Immature natural killer cell (primary cell): ENCODE measurements at regions not wholly inside any gene's neighbourhood (a gene's known extent, or its start where the extent isn't known, plus 50 kb on each side); places are given as distances from the start of the nearest gene placed in this dataset.

ENCODE experiments used
- DNase-seq, 3 donors: peaks; one replicate each; pipeline ENCODE4 v3.0.0; 2022; ENCODE audit warnings: mixed read lengths in 1 of 3
- H3K27ac Mint-ChIP-seq, 6 donors: one replicate each; pipeline ENCODE4 v1.8.0; 2020; ENCODE audit warnings: mixed read lengths in 6 of 6, mild to moderate bottlenecking in 5 of 6, inconsistent platforms in 4 of 6, moderate library complexity in 3 of 6
- H3K27me3 Mint-ChIP-seq, 3 donors: one replicate each; pipeline ENCODE4 v1.8.0; 2020 to 2021; ENCODE audit warnings: low read depth in 3 of 3, mild to moderate bottlenecking in 3 of 3, mixed read lengths in 3 of 3, moderate library complexity in 3 of 3, inconsistent platforms in 1 of 3
- H3K36me3 Mint-ChIP-seq, 3 donors: one replicate each; pipeline ENCODE4 v1.8.0; 2020; ENCODE audit warnings: mixed read lengths in 3 of 3, inconsistent platforms in 2 of 3, mild to moderate bottlenecking in 2 of 3
- H3K4me1 Mint-ChIP-seq, 2 donors: one replicate each; pipeline ENCODE4 v1.8.0; 2020; ENCODE audit warnings: inconsistent platforms in 2 of 2, mild to moderate bottlenecking in 2 of 2, mixed read lengths in 2 of 2, moderate library complexity in 1 of 2
- H3K4me3 Mint-ChIP-seq, 5 donors: one replicate each; pipeline ENCODE4 v1.8.0; 2020; ENCODE audit warnings: mild to moderate bottlenecking in 5 of 5, mixed read lengths in 5 of 5, inconsistent platforms in 3 of 5, moderate library complexity in 3 of 5
- H3K9me3 Mint-ChIP-seq, 6 donors: one replicate each; pipeline ENCODE4 v1.8.0; 2020; ENCODE audit warnings: mild to moderate bottlenecking in 6 of 6, mixed read lengths in 6 of 6, inconsistent platforms in 4 of 6, moderate library complexity in 3 of 6

DNA sequence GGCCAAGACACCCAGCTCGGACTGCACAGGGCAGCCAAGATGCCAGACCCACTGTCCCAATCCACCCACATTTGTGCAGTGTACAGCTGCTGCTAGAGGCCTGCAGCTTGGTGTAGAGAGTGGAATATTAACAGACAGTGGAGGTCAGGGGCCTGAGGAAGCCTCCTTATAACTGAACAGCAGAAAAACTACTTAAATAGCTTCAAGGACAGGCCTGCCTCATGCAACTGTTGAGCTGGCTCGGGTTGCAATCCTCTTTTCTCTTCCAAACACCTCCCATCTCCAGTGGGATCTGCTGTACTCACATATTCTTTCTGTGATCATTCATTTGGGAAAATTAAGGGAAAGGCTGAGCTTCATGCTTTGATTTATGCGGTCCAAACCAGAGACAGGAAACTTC, 1043.2 kb upstream of the TMEM132C start:
- Mint-ChIP-seq H3K9me3 (peaks cover 0 to 7% (median 1%) of the 10 kb centered on the region in 6 donors), H3K4me3 (no peak overlapping the region), H3K27me3 (peaks cover 5 to 6% (median 6%) of the 10 kb centered on the region in 3 donors), H3K27ac (no peak overlapping the region), H3K36me3 (no peaks in the 10 kb centered on the region), H3K4me1 (no peaks in the 10 kb centered on the region)
- no peak for DNase-seq

DNA sequence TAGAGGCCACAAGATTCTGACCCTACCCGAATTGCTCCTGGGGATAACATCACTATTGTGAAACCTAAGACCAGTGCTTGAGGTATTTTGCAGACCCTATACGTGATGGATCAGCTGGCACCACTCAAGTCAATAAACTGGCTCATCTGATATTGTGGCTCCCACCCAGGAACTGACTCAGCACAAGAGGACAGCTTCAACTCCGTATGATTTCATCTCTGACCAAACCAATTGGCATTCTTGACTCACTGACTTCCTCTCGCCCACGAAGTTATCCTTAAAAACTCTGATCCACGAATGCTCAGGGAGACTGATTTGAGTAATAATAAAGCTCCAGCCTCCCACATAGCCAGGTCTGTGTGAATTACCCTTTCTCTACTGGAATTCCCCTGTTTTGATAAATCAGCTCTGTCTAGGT, 1036.1 kb upstream of the TMEM132C start:
- H3K4me1 Mint-ChIP-seq = no peaks in the 10 kb centered on the region
- H3K27ac Mint-ChIP-seq = no peak overlapping the region
- no peaks in the 10 kb centered on the region for H3K27me3 Mint-ChIP-seq
- no peak for DNase-seq
- H3K9me3 Mint-ChIP-seq = peaks cover 0 to 5% (median 0%) of the 10 kb centered on the region in 6 donors
- H3K36me3 Mint-ChIP-seq = no peaks in the 10 kb centered on the region
- no peak overlapping the region for H3K4me3 Mint-ChIP-seq

DNA sequence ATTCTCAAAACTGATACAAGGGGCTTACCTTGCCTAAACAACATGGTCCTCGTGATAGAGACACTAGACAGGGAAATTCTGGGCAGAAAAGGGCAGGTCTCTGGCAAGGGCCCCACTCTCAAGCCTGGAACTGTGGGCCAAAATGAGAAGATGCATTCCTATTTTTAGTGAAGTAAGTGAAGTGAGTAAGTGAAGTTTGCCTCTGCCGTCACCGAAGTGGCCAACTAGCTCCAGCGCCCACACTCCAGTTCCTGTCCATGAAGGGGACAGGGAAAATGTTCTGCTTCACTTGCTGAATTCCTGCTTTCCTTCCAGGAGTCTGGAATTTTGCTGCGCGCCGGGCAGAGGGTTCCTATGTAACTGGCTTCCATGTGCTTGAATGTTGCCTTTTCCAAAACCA, 1035.6 kb upstream of the TMEM132C start:
- Mint-ChIP-seq H3K9me3 (peaks cover 0 to 5% (median 0%) of the 10 kb centered on the region in 6 donors), H3K27ac (no peak overlapping the region), H3K36me3 (no peaks in the 10 kb centered on the region), H3K27me3 (no peaks in the 10 kb centered on the region), H3K4me3 (no peak overlapping the region), H3K4me1 (no peaks in the 10 kb centered on the region)
- no peak for DNase-seq

DNA sequence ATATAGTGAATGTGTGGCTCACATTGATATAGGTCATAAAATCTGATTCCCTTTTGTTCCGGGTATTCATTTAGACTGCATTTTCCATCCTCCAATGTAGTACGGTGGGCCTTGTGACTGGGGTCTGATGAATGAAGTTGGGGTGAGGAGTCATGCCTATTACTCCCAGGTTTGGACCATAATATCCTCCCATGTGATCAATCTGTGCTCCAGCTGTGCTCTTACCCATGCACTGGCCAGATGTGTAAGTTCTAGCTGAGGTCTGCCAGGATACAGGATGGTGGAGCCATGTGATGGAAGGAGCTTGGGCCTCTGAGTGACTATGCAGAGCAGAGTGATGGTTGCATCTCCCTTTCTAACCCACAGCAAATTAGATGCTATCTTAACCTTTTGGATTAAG, 1034.0 kb upstream of the TMEM132C start:
- H3K27ac Mint-ChIP-seq = no peak overlapping the region

DNA sequence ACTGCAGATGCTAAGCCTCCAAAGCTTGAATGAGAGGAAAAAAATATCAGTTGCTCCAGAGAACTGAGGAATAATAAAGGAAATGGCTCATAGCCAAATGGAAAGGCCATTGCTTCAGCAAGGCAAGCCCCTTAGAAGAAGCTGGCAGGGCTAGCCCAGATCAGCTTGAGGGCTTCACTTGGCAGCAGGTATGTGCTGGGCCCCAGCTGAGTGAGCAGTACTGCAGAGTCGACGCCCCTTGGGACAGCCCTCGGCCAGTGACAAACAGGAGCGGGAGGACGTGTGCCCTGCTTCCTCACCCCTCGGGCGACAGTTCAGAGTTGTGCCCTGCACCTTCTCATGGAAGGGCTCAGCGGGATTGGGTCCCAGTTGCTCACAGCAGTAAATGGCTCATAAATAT, 1031.2 kb upstream of the TMEM132C start:
- H3K27me3 Mint-ChIP-seq = no peaks in the 10 kb centered on the region
- no peaks in the 10 kb centered on the region for H3K4me1 Mint-ChIP-seq
- no peaks in the 10 kb centered on the region for H3K36me3 Mint-ChIP-seq
- H3K27ac Mint-ChIP-seq = no peak overlapping the region
- peaks cover 0 to 2% (median 0%) of the 10 kb centered on the region in 6 donors for H3K9me3 Mint-ChIP-seq
- no peak overlapping the region for H3K4me3 Mint-ChIP-seq
- no peak for DNase-seq

More for the DNA sequence above, 1034.0 kb upstream of the TMEM132C start:
- no peak overlapping the region for H3K4me3 Mint-ChIP-seq
- no peaks in the 10 kb centered on the region for H3K27me3 Mint-ChIP-seq
- H3K4me1 Mint-ChIP-seq = no peaks in the 10 kb centered on the region
- DNase-seq = no peak
- H3K9me3 Mint-ChIP-seq = peaks cover 0 to 5% (median 0%) of the 10 kb centered on the region in 6 donors
- H3K36me3 Mint-ChIP-seq = no peaks in the 10 kb centered on the region

DNA sequence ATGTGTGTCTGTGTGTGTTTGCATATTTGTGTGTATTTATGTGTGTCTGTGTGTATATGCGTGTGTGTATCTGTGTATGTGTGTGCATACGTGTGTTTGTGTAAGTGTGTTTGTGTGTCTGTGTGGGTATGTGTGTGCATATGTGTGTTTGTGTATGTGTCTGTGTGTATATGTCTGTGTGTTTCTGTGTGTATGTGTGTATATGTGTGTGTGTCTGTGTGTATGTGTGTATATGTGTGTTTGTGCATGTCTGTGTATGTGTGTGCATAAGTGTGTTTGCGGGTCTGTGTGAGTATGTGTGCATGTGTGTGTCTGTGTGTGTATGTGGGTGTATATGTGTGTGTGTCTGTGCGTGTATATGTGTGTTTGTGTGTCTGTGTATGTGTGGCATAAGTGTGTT, 1030.5 kb upstream of the TMEM132C start:
- peaks cover 0 to 2% (median 0%) of the 10 kb centered on the region in 6 donors for H3K9me3 Mint-ChIP-seq
- H3K27me3 Mint-ChIP-seq = no peaks in the 10 kb centered on the region
- no peaks in the 10 kb centered on the region for H3K4me1 Mint-ChIP-seq
- no peaks in the 10 kb centered on the region for H3K36me3 Mint-ChIP-seq
- DNase-seq = no peak
- H3K4me3 Mint-ChIP-seq = no peak overlapping the region
- no peak overlapping the region for H3K27ac Mint-ChIP-seq

DNA sequence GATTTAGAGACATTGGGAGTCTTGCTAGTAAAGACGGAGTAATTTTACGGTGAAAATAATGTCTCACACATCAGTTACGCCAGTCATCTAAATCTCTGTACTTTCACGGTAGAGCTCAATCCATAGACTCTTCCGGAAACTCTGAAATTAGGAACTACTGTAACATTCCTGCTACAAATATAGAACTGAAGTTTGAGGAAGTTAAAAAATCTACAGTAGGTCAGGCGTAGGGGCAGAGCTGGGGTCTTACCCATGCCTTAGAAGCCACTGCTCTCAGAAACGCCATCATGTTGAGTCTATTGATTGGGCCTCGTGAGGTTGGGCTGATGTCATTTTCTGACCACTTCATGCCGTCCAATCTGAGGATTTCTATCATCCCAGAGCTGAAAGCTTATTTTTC, 1029.8 kb upstream of the TMEM132C start:
- H3K27ac Mint-ChIP-seq = no peak overlapping the region
- H3K4me3 Mint-ChIP-seq = no peak overlapping the region
- DNase-seq = no peak
- no peaks in the 10 kb centered on the region for H3K36me3 Mint-ChIP-seq
- H3K9me3 Mint-ChIP-seq = peaks cover 0 to 2% (median 0%) of the 10 kb centered on the region in 6 donors
- H3K4me1 Mint-ChIP-seq = no peaks in the 10 kb centered on the region
- no peaks in the 10 kb centered on the region for H3K27me3 Mint-ChIP-seq

DNA sequence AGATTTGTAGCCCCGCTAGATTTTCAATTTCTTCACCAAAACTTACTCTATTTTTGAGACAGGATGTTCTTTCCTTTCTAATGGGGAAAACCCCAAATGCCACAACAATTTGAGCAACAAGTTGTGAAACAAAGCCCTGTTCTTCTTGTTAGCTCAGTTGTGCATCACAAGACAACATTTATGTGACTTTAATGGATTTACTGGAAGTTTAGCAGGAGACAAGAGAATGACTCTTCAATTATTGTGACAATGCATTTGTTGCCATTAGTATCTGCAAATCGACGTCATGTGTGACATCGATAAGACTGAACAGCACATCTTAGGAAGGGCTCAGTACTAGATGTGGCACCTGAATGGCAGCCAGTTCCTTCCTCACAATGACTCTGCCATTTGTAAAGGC, 1028.9 kb upstream of the TMEM132C start:
- H3K27me3 Mint-ChIP-seq = no peaks in the 10 kb centered on the region
- H3K4me1 Mint-ChIP-seq = no peaks in the 10 kb centered on the region
- no peaks in the 10 kb centered on the region for H3K36me3 Mint-ChIP-seq
- no peaks in the 10 kb centered on the region for H3K9me3 Mint-ChIP-seq
- H3K4me3 Mint-ChIP-seq = no peak overlapping the region
- no peak for DNase-seq
- H3K27ac Mint-ChIP-seq = no peak overlapping the region

DNA sequence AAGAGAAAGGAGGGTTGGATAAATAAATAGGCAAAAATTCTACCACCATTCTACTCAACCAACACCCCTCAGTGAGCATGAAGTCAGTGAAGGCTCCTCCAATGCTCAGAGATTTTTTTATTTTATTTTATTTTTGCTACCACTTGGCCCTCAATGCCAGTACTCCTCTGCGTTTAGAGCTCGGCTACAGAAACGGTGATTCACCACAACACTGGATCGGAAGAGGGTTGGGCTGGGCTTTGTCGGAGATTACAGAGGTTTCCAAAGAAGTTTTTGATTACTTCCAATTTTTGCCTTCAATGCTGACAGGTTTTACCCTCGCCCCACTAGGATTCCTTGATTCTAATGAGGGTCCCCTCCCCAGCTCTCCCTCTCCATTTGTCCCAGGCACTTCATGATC, 1027.2 kb upstream of the TMEM132C start:
- Mint-ChIP-seq H3K27ac (no peak overlapping the region), H3K36me3 (no peaks in the 10 kb centered on the region), H3K27me3 (no peaks in the 10 kb centered on the region), H3K4me1 (no peaks in the 10 kb centered on the region), H3K4me3 (no peak overlapping the region), H3K9me3 (no peaks in the 10 kb centered on the region)
- no peak for DNase-seq

DNA sequence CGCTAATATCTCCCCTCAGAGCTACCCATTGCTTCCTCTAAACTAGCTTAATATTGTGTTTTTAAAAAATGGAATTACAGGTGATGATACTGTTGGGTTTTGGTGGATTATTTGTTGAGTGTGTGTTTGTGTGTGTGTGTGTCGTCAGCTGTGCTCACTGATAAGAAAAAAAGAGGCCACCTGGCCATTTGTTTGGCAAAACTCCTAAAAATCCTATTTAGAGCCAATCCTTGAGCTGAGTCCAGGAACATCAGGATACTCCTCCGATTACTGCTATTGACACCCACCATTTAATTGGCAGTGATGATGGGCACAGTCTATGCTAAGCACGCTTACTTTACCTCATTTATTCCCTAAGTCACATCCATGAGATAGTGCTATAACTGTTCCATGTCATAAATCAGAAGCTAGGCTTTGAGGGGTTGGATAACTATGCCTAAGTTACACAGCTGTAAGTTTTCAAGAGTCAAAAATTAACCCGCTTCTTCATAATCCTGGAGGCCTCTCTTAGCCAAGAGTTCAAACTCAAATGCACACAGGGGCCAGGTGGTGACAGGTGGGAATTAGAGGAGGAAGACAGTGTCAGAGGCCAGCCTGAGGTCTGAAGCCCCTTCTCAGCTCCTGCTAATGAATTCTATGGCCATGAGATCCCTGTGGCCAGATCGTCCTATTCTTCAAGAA, 1026.6 kb upstream of the TMEM132C start:
- H3K4me1 Mint-ChIP-seq = no peaks in the 10 kb centered on the region
- no peaks in the 10 kb centered on the region for H3K9me3 Mint-ChIP-seq
- no peaks in the 10 kb centered on the region for H3K27me3 Mint-ChIP-seq
- H3K36me3 Mint-ChIP-seq = no peaks in the 10 kb centered on the region
- DNase-seq = no peak
- H3K27ac Mint-ChIP-seq = no peak overlapping the region
- no peak overlapping the region for H3K4me3 Mint-ChIP-seq

DNA sequence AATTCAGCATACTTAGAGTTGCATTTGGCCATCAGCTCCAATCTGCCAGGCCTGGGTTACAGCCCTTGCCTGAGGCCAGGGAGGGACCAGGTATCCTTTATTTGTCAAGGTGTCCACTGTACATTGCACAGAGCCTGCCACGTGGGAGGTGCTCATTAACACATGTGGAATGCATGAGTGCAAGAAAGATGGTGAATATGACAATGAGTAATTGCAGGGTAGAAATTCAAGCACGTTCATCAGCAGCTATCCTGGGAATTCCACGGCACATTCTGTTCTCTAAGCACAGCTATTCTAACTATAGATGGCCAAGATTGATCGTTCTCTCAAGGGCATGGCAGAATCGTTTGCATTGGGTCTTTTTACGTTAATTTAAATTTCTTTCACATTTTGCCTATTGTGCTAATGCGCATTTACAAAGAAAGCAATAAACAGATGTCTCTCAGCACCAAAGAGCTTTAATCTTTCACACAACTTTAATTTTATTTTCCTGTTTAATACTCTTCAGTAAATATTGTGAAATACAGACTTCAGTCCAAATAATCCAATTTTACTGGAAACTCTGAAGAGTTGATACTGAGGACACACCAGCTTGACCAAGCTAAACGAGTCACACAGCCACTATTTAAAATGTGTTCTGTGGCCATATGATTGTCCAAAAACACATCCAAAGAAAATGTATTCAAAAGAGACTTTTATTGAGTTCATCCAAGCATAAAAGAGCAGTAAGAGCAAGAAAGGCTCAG, 1025.7 kb upstream of the TMEM132C start:
- Mint-ChIP-seq H3K27me3 (no peaks in the 10 kb centered on the region), H3K27ac (no peak overlapping the region), H3K9me3 (no peaks in the 10 kb centered on the region), H3K4me3 (no peak overlapping the region), H3K36me3 (no peaks in the 10 kb centered on the region), H3K4me1 (peaks cover 0 to 2% of the 10 kb centered on the region in 2 donors)
- DNase-seq = no peak

DNA sequence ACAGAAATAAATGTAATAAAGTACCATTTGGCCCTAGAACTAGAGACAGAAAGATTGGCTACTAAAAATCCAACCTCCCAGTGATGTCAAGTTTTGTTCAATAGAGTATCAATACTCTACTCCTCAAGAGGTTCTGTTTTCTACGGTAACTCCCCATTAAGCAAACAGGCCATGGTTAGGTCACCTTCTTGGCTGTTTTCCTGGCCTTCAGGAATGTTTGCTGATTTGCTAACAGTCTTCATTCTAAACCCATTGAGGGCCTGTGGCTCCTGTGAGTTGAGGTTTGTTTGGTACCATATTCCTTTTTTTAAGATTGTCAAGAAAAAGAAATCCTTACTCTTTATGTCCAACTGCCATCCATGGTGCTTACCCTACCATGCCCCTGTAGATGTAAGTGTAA, 1022.0 kb upstream of the TMEM132C start:
- no peak for DNase-seq
- peaks cover 0 to 3% (median 2%) of the 10 kb centered on the region in 3 donors for H3K27me3 Mint-ChIP-seq
- no peak overlapping the region for H3K4me3 Mint-ChIP-seq
- peaks cover 0 to 2% of the 10 kb centered on the region in 2 donors for H3K4me1 Mint-ChIP-seq
- no peak overlapping the region for H3K27ac Mint-ChIP-seq
- H3K36me3 Mint-ChIP-seq = no peaks in the 10 kb centered on the region
- H3K9me3 Mint-ChIP-seq = no peaks in the 10 kb centered on the region

DNA sequence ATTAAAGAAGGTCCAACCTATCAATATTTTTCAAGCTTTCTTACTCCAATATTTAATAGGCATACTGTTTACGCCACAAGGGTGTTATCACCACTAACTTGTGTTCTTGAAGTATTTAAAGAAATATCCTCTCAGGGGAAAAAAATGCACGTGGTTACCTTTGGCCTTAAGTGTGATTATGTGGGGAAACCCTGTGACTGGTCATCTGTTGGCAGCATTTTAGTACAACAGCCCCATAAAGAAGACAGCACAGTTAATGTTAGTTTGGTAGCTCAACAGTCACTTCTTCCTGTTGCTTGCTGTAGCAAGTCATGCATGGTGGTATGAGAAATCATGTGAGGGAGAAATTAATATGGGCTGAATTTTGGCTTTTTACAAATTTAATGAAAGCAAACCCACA, 1021.5 kb upstream of the TMEM132C start:
- Mint-ChIP-seq H3K9me3 (no peaks in the 10 kb centered on the region), H3K4me3 (no peak overlapping the region), H3K27me3 (peaks cover 0 to 3% (median 2%) of the 10 kb centered on the region in 3 donors), H3K4me1 (peaks cover 0 to 2% of the 10 kb centered on the region in 2 donors), H3K36me3 (no peaks in the 10 kb centered on the region), H3K27ac (no peak overlapping the region)
- DNase-seq = no peak

DNA sequence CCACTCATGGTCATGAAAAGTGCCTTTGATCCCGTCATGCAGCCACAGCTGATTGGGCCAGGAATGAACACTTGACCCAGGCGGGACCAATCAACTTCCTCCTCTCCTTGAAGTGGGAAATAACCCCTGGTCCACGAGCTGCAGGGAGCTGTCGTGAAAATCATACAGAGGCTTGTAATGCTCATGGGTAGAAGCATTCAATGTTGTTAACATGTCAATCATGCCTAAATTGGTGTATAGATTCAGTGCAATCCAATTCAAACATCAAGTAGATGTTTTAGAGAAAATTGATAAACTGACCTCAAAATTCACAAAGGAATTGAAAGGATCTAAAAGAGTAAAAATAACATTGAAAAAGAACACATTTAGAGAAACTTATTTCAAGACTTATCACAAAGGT, 1019.0 kb upstream of the TMEM132C start:
- Mint-ChIP-seq H3K27me3 (peaks cover 2 to 3% (median 2%) of the 10 kb centered on the region in 3 donors), H3K27ac (no peak overlapping the region), H3K9me3 (peaks cover 0 to 4% (median 0%) of the 10 kb centered on the region in 6 donors), H3K4me3 (no peak overlapping the region), H3K4me1 (peaks cover 0 to 2% of the 10 kb centered on the region in 2 donors), H3K36me3 (no peaks in the 10 kb centered on the region)
- no peak for DNase-seq
